ENCODE measurements at regions not wholly inside any gene's neighbourhood (a gene's known extent, or its start where the extent isn't known, plus 50 kb on each side); places are given as distances from the start of the nearest gene placed in this dataset.

GRCh38 chr7:84757761-84758160, 429.1 kb downstream of the SEMA3D start:
- Mint-ChIP-seq H3K9me3 (ENCODE audit: unreplicated experiment) (peaks cover 5% of the 10 kb centered on the region), H3K4me3 (ENCODE audit: unreplicated experiment) (no peak overlapping the region), H3K4me1 (ENCODE audit: unreplicated experiment) (peaks cover 3% of the 10 kb centered on the region), H3K36me3 (ENCODE audit: unreplicated experiment) (no peaks in the 10 kb centered on the region), H3K27me3 (ENCODE audit: unreplicated experiment) (no peaks in the 10 kb centered on the region), H3K27ac (ENCODE audit: unreplicated experiment) (no peak overlapping the region)
- no peak for TF ChIP-seq CTCF (IDR thresholded peaks at IDR 0.05)
- DNase-seq (ENCODE audit: extremely low spot score, unreplicated experiment), result no peak

- DNase-seq (ENCODE audit: extremely low spot score, unreplicated experiment), result no peak
- Mint-ChIP-seq H3K27me3 (ENCODE audit: unreplicated experiment) (no peaks in the 10 kb centered on the region), H3K9me3 (ENCODE audit: unreplicated experiment) (peaks cover 3% of the 10 kb centered on the region), H3K27ac (ENCODE audit: unreplicated experiment) (peak overlapping the region; percentile 68), H3K4me1 (ENCODE audit: unreplicated experiment) (peaks cover 28% of the 10 kb centered on the region), H3K4me3 (ENCODE audit: unreplicated experiment) (no peak overlapping the region), H3K36me3 (ENCODE audit: unreplicated experiment) (no peaks in the 10 kb centered on the region)
- TF ChIP-seq CTCF (IDR thresholded peaks at IDR 0.05), result no peak
Observed at GRCh38 chr7:84746353-84746752, 440.5 kb downstream of the SEMA3D start.

GRCh38 chr7:84744385-84744784, 442.5 kb downstream of the SEMA3D start:
- Mint-ChIP-seq H3K4me3 (ENCODE audit: unreplicated experiment) (no peak overlapping the region), H3K9me3 (ENCODE audit: unreplicated experiment) (peaks cover 3% of the 10 kb centered on the region), H3K36me3 (ENCODE audit: unreplicated experiment) (no peaks in the 10 kb centered on the region), H3K27ac (ENCODE audit: unreplicated experiment) (peak overlapping the region; percentile 56), H3K27me3 (ENCODE audit: unreplicated experiment) (no peaks in the 10 kb centered on the region), H3K4me1 (ENCODE audit: unreplicated experiment) (peaks cover 28% of the 10 kb centered on the region)
- DNase-seq (ENCODE audit: extremely low spot score, unreplicated experiment), result no peak
- TF ChIP-seq CTCF (IDR thresholded peaks at IDR 0.05), result no peak

- Mint-ChIP-seq H3K4me3 (ENCODE audit: unreplicated experiment) (no peak overlapping the region), H3K27ac (ENCODE audit: unreplicated experiment) (no peak overlapping the region), H3K36me3 (ENCODE audit: unreplicated experiment) (no peaks in the 10 kb centered on the region), H3K27me3 (ENCODE audit: unreplicated experiment) (no peaks in the 10 kb centered on the region), H3K9me3 (ENCODE audit: unreplicated experiment) (no peaks in the 10 kb centered on the region), H3K4me1 (ENCODE audit: unreplicated experiment) (peaks cover 4% of the 10 kb centered on the region)
- no peak for TF ChIP-seq CTCF (IDR thresholded peaks at IDR 0.05)
- no peak for DNase-seq (ENCODE audit: extremely low spot score, unreplicated experiment)
Observed at GRCh38 chr7:84738583-84739150, 448.2 kb downstream of the SEMA3D start.

GRCh38 chr7:84735677-84736076, 451.2 kb downstream of the SEMA3D start:
- no peak for TF ChIP-seq CTCF (IDR thresholded peaks at IDR 0.05)
- H3K27ac Mint-ChIP-seq (ENCODE audit: unreplicated experiment), result no peak overlapping the region
- peaks cover 21% of the 10 kb centered on the region for H3K9me3 Mint-ChIP-seq (ENCODE audit: unreplicated experiment)
- H3K27me3 Mint-ChIP-seq (ENCODE audit: unreplicated experiment), result no peaks in the 10 kb centered on the region
- DNase-seq (ENCODE audit: extremely low spot score, unreplicated experiment), result no peak
- H3K4me1 Mint-ChIP-seq (ENCODE audit: unreplicated experiment), result peaks cover 4% of the 10 kb centered on the region
- H3K36me3 Mint-ChIP-seq (ENCODE audit: unreplicated experiment), result no peaks in the 10 kb centered on the region
- H3K4me3 Mint-ChIP-seq (ENCODE audit: unreplicated experiment), result no peak overlapping the region

All from osteocyte (in vitro differentiated cells).